Trophoblast cell (in vitro differentiated cells and primary cell): ENCODE measurements at regions not wholly inside any gene's neighbourhood (a gene's known extent, or its start where the extent isn't known, plus 50 kb on each side); places are given as distances from the start of the nearest gene placed in this dataset.

Experiments used
- DNase-seq, 2 donors: peaks; one replicate each; pipeline ENCODE4 v3.0.0-alpha.2; 2016
- H2AFZ ChIP-seq: 2 replicates; pipeline ENCODE4 v1.6.1; 2013; ENCODE audit warnings: low read length, moderate library complexity, mild to moderate bottlenecking; ENCODE audit not compliant: insufficient read depth, poor library complexity
- H2AK5ac ChIP-seq: 2 replicates; pipeline ENCODE4 v1.6.1; 2013; ENCODE audit warnings: mild to moderate bottlenecking, low read length
- H2BK120ac ChIP-seq: 2 replicates; pipeline ENCODE4 v1.6.1; 2013; ENCODE audit warnings: low read length, mild to moderate bottlenecking, moderate library complexity; ENCODE audit not compliant: insufficient read depth, poor library complexity
- H2BK12ac ChIP-seq: 2 replicates; pipeline ENCODE4 v1.6.1; 2013; ENCODE audit warnings: mild to moderate bottlenecking, low read length, moderate library complexity
- H2BK5ac ChIP-seq: 2 replicates; pipeline ENCODE4 v1.6.1; 2013; ENCODE audit warnings: low read length, low read depth, moderate library complexity, mild to moderate bottlenecking; ENCODE audit not compliant: poor library complexity
- H3K14ac ChIP-seq: 2 replicates; pipeline ENCODE4 v1.6.1; 2013; ENCODE audit warnings: mild to moderate bottlenecking, low read length
- H3K18ac ChIP-seq: 2 replicates; pipeline ENCODE4 v1.6.1; 2013; ENCODE audit warnings: mild to moderate bottlenecking, low read length
- H3K23ac ChIP-seq: 2 replicates; pipeline ENCODE4 v1.6.1; 2013; ENCODE audit warnings: low read length
- H3K27ac ChIP-seq: 2 replicates; pipeline ENCODE4 v1.5.1; 2013; ENCODE audit warnings: low read depth, mild to moderate bottlenecking, inconsistent platforms, low read length, moderate library complexity
- H3K27me3 ChIP-seq: 2 replicates; pipeline ENCODE4 v1.6.1; 2013; ENCODE audit warnings: inconsistent platforms, mild to moderate bottlenecking, low read length, moderate library complexity; ENCODE audit not compliant: insufficient read depth
- H3K36me3 ChIP-seq, 2 experiments: 1 replicate in 1 of 2; 2 replicates in 1 of 2; pipeline ENCODE4 v1.6.1; 2013; ENCODE audit warnings: low read length in 2 of 2, mild to moderate bottlenecking in 2 of 2, moderate library complexity in 1 of 2; ENCODE audit not compliant: insufficient read depth in 2 of 2, control insufficient read depth in 1 of 2
- H3K4ac ChIP-seq: 2 replicates; pipeline ENCODE4 v1.6.1; 2013; ENCODE audit warnings: low read depth, mild to moderate bottlenecking, low read length, moderate library complexity
- H3K4me1 ChIP-seq, 2 experiments: 1 replicate in 1 of 2; 2 replicates in 1 of 2; pipeline ENCODE4 v1.6.1; 2013; ENCODE audit warnings: low read length in 2 of 2, mild to moderate bottlenecking in 2 of 2, moderate library complexity in 1 of 2; ENCODE audit not compliant: insufficient read depth in 2 of 2, control insufficient read depth in 1 of 2
- H3K4me2 ChIP-seq: 2 replicates; pipeline ENCODE4 v1.6.1; 2013; ENCODE audit warnings: inconsistent platforms, mild to moderate bottlenecking, low read length, moderate library complexity
- H3K4me3 ChIP-seq: 2 replicates; pipeline ENCODE4 v1.5.1; 2013; ENCODE audit warnings: mild to moderate bottlenecking, low read depth, low read length, inconsistent platforms
- H3K79me1 ChIP-seq: one replicate; pipeline ENCODE4 v1.6.1; 2013; ENCODE audit warnings: low read length
- H3K79me2 ChIP-seq: 2 replicates; pipeline ENCODE4 v1.6.1; 2013; ENCODE audit warnings: low read length, mild to moderate bottlenecking; ENCODE audit not compliant: control insufficient read depth, insufficient read depth, poor library complexity
- H3K9ac ChIP-seq: 2 replicates; pipeline ENCODE4 v1.6.1; 2013; ENCODE audit warnings: mild to moderate bottlenecking, low read length
- H3K9me3 ChIP-seq: 2 replicates; pipeline ENCODE4 v1.6.1; 2013; ENCODE audit warnings: low read depth, mild to moderate bottlenecking, control low read depth, inconsistent platforms, low read length; ENCODE audit not compliant: insufficient read depth
- H4K12ac ChIP-seq: 2 replicates; pipeline ENCODE4 v1.6.1; 2013; ENCODE audit warnings: low read depth, mild to moderate bottlenecking, low read length, moderate library complexity
- H4K8ac ChIP-seq: 2 replicates; pipeline ENCODE4 v1.6.1; 2013; ENCODE audit warnings: low read depth, mild to moderate bottlenecking, low read length, moderate library complexity
- H4K91ac ChIP-seq: one replicate; pipeline ENCODE4 v1.6.1; 2013; ENCODE audit warnings: low read depth, mild to moderate bottlenecking, low read length, moderate library complexity
- WGBS: extraction: QIAGEN DNeasy Blood & Tissue Kit; methylation state at CpG from one replicate; pipeline ENCODE4 v1.1.7; 2013; ENCODE audit warnings: missing lambda C conversion rate; ENCODE audit not compliant: insufficient read length, insufficient coverage; ENCODE audit errors: extremely low coverage; 5-methylcytosine and 5-hydroxymethylcytosine counted together

DNA sequence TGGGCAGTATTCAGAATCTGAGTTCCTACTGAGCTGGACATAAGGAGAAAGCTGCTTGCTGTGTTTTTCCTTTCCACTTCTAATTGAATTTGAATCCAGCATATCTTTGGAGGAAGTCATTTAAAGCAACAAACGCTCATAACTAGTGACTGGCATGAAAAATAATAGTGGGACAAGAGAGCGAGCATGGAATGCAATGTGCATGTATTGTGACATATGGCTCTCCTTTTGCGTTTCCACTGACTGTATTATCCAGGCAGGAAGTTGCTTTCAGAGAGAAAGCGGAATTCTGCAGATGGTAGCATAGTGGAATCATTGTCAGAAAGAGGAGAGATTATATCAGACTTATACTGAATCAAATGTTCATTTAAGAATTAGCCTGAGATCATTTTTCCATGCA, 368.6 kb downstream of the REEP3 start:
- H3K4ac ChIP-seq, result no peak overlapping the region
- H3K14ac ChIP-seq, result no peak overlapping the region
- no peaks in the 10 kb centered on the region for H3K27me3 ChIP-seq
- DNase-seq, result no peak
- no peak overlapping the region for H3K18ac ChIP-seq
- H4K8ac ChIP-seq, result no peak overlapping the region
- H4K91ac ChIP-seq, result no peak overlapping the region
- no peaks in the 10 kb centered on the region for H3K36me3 ChIP-seq
- no peak overlapping the region for H4K12ac ChIP-seq
- no peak overlapping the region for H3K27ac ChIP-seq
- no peaks in the 10 kb centered on the region for H3K79me1 ChIP-seq
- H3K79me2 ChIP-seq, result no peaks in the 10 kb centered on the region
- H3K4me1 ChIP-seq, result no peaks in the 10 kb centered on the region
- H3K9me3 ChIP-seq, result peaks cover 1% of the 10 kb centered on the region
- no peak overlapping the region for H3K4me2 ChIP-seq
- WGBS, result no CpG with 5 or more reads among the region's 4 CpGs
- no peak overlapping the region for H2BK5ac ChIP-seq
- no peak overlapping the region for H3K23ac ChIP-seq
- no peak overlapping the region for H3K4me3 ChIP-seq
- no peak overlapping the region for H3K9ac ChIP-seq
- H2AFZ ChIP-seq, result no peak overlapping the region
- no peak overlapping the region for H2BK12ac ChIP-seq
- no peak overlapping the region for H2AK5ac ChIP-seq
- H2BK120ac ChIP-seq, result no peak overlapping the region

DNA sequence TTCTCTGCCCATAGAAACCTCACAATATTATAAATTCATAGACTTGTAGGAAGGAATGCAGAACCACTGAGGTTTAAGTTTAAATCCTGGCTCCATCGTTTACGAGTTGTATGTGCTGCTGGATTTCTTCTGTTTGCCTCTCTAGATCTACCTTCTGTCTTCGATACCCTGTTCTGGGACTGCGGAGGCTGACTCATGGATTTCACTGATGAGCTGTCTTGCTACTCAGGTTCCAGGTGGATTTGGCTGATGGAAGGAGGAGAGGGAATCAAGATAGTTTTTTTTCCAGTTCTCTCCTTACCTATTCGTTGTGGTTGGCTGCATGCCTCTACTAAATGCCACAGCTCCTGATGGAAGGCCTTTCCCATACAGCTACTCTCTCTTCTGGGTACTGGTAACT, 375.8 kb downstream of the REEP3 start:
- H2BK12ac ChIP-seq, result no peak overlapping the region
- no peak overlapping the region for H3K14ac ChIP-seq
- no peak overlapping the region for H2AK5ac ChIP-seq
- no peak overlapping the region for H3K4me2 ChIP-seq
- no peak overlapping the region for H3K4ac ChIP-seq
- peaks cover 0 to 2% of the 10 kb centered on the region in 2 experiments for H3K4me1 ChIP-seq
- no peaks in the 10 kb centered on the region for H3K36me3 ChIP-seq
- DNase-seq, result no peak
- H4K12ac ChIP-seq, result no peak overlapping the region
- H4K8ac ChIP-seq, result no peak overlapping the region
- H3K4me3 ChIP-seq, result no peak overlapping the region
- no peak overlapping the region for H3K18ac ChIP-seq
- H2BK5ac ChIP-seq, result no peak overlapping the region
- no peaks in the 10 kb centered on the region for H3K79me2 ChIP-seq
- no CpG with 5 or more reads among the region's 5 CpGs for WGBS
- no peak overlapping the region for H2BK120ac ChIP-seq
- no peak overlapping the region for H4K91ac ChIP-seq
- no peak overlapping the region for H3K23ac ChIP-seq
- no peak overlapping the region for H2AFZ ChIP-seq
- no peaks in the 10 kb centered on the region for H3K79me1 ChIP-seq
- H3K27ac ChIP-seq, result no peak overlapping the region
- H3K27me3 ChIP-seq, result no peaks in the 10 kb centered on the region
- no peak overlapping the region for H3K9ac ChIP-seq
- no peaks in the 10 kb centered on the region for H3K9me3 ChIP-seq

DNA sequence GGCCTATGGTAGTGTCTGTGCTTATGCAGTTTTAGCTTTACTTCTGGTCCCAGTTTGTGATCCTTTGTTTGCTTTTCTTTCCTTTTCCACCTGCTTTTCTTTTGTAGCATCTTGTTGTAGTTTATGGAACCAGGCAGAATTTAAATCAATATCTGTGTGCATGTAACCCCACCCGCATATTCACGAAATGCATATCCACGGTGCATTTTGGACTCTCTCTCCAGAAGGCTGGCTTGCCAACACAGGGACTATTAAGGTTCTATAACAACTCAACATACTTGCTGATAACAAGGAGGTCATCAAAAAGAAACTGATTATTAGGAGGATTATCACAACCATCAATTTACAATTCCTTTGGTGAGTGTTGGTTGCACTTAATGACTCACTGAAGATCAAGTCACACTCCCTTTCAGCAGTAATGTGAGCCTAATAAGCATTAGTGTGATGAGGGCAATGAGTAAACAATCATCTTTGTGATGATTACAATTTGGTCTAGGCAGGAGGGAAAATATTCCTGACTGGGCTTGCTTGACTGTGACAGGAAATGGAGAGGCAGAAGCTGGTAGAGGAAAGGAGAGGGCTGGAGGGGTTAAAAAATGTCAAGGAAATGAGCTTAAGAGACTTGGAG, 378.6 kb downstream of the REEP3 start:
- no peak overlapping the region for H3K14ac ChIP-seq
- no peak overlapping the region for H2AFZ ChIP-seq
- no peak overlapping the region for H3K9ac ChIP-seq

DNA sequence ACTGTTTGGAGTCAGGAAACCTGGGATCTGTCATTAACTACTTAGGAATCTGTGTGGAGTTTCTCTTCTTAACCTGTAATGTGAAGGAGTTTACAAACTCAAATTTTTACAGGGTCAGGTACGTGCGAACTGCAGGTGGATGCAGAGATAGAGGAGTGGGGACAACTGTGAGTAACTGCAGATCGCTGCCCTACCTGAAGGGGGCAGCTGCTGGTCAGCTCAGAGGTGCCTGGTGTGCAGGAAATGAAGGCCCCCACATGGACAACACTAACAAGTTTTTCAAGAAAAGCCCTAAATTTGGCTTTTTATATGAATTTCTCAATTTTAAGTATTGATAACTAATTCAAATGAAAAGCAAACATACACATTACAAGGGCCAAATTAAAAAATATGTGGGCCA, 380.0 kb downstream of the REEP3 start:
- no peak overlapping the region for H3K4me3 ChIP-seq
- no peak overlapping the region for H4K91ac ChIP-seq
- H3K18ac ChIP-seq, result no peak overlapping the region
- no peak overlapping the region for H3K9ac ChIP-seq
- no peaks in the 10 kb centered on the region for H3K36me3 ChIP-seq
- H3K9me3 ChIP-seq, result no peaks in the 10 kb centered on the region
- H3K4ac ChIP-seq, result no peak overlapping the region
- no peak for DNase-seq
- no peak overlapping the region for H2BK5ac ChIP-seq
- no peaks in the 10 kb centered on the region for H3K79me2 ChIP-seq
- H4K12ac ChIP-seq, result no peak overlapping the region
- no peak overlapping the region for H3K4me2 ChIP-seq
- no peak overlapping the region for H3K14ac ChIP-seq
- no peak overlapping the region for H4K8ac ChIP-seq
- H3K27me3 ChIP-seq, result no peaks in the 10 kb centered on the region
- no peak overlapping the region for H2BK12ac ChIP-seq
- H3K23ac ChIP-seq, result no peak overlapping the region
- H2BK120ac ChIP-seq, result no peak overlapping the region
- peaks cover 0 to 2% of the 10 kb centered on the region in 2 experiments for H3K4me1 ChIP-seq
- no CpG with 5 or more reads among the region's 3 CpGs for WGBS
- H3K27ac ChIP-seq, result no peak overlapping the region
- no peak overlapping the region for H2AFZ ChIP-seq
- H3K79me1 ChIP-seq, result no peaks in the 10 kb centered on the region
- H2AK5ac ChIP-seq, result no peak overlapping the region

More for the DNA sequence above, 378.6 kb downstream of the REEP3 start:
- Histone ChIP-seq H3K4me1 (peaks cover 0 to 2% of the 10 kb centered on the region in 2 experiments), H3K36me3 (no peaks in the 10 kb centered on the region), H3K4ac (no peak overlapping the region), H4K91ac (no peak overlapping the region), H3K27ac (no peak overlapping the region), H4K8ac (no peak overlapping the region), H2BK120ac (no peak overlapping the region), H3K18ac (no peak overlapping the region), H3K79me1 (no peaks in the 10 kb centered on the region), H3K4me2 (no peak overlapping the region), H3K27me3 (no peaks in the 10 kb centered on the region), H4K12ac (no peak overlapping the region), H3K23ac (no peak overlapping the region), H2BK12ac (no peak overlapping the region), H3K9me3 (no peaks in the 10 kb centered on the region), H2BK5ac (no peak overlapping the region), H3K4me3 (no peak overlapping the region), H2AK5ac (no peak overlapping the region), H3K79me2 (no peaks in the 10 kb centered on the region)
- DNase-seq, result no peak
- WGBS, result no CpG with 5 or more reads among the region's 3 CpGs
